ENCODE measurements at regions not wholly inside any gene's neighbourhood (a gene's known extent, or its start where the extent isn't known, plus 50 kb on each side); places are given as distances from the start of the nearest gene placed in this dataset.
"Not testable (repeated sequence)": the region's sequence is repeated elsewhere in the genome, so short reads cannot be mapped to it uniquely, and the experiment has no call there.

DNA sequence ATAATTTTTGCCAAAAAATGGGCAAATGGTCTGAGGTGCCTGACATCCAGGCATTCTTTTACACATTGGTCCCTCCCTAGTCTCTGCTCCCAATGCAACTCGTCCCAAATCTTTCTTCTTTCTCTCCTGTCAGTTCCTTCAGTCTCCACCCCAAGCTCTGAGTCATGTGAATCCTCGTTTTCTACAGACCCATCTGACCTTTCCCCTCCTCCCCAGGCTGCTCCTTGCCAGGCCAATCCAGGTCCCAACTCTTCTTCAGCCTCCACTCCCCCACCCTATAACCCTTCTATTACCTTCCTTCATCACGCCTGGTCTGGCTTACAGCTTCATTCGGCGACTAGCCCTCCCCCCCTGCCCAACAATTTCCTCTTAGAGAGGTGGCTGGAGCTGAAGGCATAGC is 55.3 kb downstream of the BBS10 start:
- H3K27ac ChIP-seq; H3K27me3 ChIP-seq; H3K4me1 ChIP-seq; H3K9me3 ChIP-seq; intact Hi-C loops (cut with DNase I; ENCODE audit: low total_unique reads); DNase-seq; H3K4me3 ChIP-seq; H3K36me3 ChIP-seq: not testable (repeated sequence)

DNA sequence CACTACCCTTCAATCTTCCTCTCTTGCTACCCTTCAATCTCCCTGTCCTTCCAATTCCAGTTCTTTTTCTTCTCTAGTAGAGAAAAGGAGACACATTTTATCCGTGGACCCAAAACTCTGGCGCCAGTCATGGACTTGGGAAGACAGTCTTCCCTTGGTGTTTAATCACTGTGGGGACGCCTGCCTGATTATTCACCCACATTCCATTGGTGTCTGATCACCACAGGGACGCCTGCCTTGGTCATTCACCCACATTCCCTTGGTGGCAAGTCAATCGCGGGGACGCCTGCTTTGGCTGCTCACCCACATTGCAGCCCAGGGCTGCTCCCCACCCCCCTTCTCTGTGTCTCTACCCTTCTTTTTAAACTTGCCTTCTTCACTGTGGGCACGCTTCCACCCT is 55.9 kb downstream of the BBS10 start:
- H3K27me3 ChIP-seq; H3K27ac ChIP-seq; DNase-seq; H3K4me1 ChIP-seq; intact Hi-C loops (cut with DNase I; ENCODE audit: low total_unique reads); H3K36me3 ChIP-seq; H3K4me3 ChIP-seq; H3K9me3 ChIP-seq: not testable (repeated sequence)

DNA sequence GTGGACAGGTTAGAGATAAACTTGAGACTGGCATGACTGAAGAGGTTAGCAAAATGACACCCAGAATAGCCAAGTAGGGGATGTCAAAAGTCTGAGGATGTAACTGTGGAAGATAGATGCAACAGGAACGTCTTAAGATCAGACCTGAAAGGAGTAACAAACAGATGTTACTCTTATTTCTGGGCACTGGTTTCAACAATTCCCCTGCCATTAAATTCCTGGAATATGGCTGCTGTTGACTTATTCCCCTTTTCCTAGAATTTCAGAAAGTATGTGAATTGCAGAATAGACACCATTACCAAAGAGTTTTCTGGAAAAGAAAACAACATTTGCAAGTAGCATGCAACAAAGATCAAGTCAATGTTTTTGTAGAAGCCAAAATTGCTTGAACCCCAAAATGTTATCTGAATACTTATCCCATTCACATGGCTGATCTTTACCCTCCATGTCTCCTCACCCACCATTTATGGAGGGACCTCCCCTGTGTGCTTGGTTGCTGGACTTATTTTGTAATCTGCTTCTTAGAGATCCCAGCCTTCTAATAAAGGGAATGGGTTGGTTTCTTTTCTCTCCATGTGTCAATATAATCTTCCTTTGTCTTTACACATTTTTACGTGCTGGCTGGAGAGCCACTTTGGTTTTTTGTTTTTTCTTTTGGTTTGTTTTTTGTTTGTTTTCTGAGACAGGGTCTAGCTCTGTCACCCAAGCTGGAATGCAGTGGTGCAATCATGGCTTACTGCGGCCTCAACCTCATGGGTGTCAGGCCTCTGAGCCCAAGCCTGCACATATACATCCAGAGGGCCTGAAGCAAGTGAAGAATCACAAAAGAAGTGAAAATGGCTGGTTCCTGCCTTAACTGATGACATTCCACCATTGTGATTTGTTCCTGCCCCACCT is 57.0 kb downstream of the BBS10 start:
- no peak overlapping the region for H3K27ac ChIP-seq
- intact Hi-C loops (cut with DNase I; ENCODE audit: low total_unique reads): no loop called here
- no peaks in the 10 kb centered on the region for H3K4me1 ChIP-seq
- no peak overlapping the region for H3K4me3 ChIP-seq
- TF ChIP-seq, protein P1, sequence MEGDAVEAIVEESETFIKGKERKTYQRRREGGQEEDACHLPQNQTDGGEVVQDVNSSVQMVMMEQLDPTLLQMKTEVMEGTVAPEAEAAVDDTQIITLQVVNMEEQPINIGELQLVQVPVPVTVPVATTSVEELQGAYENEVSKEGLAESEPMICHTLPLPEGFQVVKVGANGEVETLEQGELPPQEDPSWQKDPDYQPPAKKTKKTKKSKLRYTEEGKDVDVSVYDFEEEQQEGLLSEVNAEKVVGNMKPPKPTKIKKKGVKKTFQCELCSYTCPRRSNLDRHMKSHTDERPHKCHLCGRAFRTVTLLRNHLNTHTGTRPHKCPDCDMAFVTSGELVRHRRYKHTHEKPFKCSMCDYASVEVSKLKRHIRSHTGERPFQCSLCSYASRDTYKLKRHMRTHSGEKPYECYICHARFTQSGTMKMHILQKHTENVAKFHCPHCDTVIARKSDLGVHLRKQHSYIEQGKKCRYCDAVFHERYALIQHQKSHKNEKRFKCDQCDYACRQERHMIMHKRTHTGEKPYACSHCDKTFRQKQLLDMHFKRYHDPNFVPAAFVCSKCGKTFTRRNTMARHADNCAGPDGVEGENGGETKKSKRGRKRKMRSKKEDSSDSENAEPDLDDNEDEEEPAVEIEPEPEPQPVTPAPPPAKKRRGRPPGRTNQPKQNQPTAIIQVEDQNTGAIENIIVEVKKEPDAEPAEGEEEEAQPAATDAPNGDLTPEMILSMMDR (IDR thresholded peaks at IDR 0.05): no peak
- no peak for DNase-seq
- H3K9me3 ChIP-seq: no peaks in the 10 kb centered on the region
- no peaks in the 10 kb centered on the region for H3K36me3 ChIP-seq
- H3K27me3 ChIP-seq: no peaks in the 10 kb centered on the region

DNA sequence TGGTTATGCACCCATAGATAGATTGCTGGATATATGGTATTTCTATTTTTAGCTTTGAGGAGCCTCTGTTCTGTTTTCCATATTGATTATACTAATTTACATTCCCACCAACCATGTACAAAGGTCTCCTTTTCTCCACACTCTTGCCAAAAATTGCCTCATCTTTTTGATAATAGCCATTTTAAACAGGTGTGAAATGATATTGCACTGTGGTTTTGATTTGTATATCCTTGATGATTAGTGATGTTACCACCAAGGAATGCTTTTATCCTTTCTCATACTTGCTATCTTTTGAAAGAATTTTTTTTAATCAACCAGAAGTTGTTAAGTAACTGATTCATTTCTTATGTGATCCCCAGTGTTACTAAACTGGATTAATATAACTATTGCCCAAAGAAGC is 60.0 kb downstream of the BBS10 start:
- Histone ChIP-seq H3K4me1 (no peaks in the 10 kb centered on the region), H3K27me3 (no peaks in the 10 kb centered on the region), H3K9me3 (no peaks in the 10 kb centered on the region), H3K4me3 (no peak overlapping the region), H3K36me3 (no peaks in the 10 kb centered on the region), H3K27ac (no peak overlapping the region)
- TF ChIP-seq, protein P1 (IDR thresholded peaks at IDR 0.05): no peak
- intact Hi-C loops (cut with DNase I; ENCODE audit: low total_unique reads): no loop called here
- no peak for DNase-seq

DNA sequence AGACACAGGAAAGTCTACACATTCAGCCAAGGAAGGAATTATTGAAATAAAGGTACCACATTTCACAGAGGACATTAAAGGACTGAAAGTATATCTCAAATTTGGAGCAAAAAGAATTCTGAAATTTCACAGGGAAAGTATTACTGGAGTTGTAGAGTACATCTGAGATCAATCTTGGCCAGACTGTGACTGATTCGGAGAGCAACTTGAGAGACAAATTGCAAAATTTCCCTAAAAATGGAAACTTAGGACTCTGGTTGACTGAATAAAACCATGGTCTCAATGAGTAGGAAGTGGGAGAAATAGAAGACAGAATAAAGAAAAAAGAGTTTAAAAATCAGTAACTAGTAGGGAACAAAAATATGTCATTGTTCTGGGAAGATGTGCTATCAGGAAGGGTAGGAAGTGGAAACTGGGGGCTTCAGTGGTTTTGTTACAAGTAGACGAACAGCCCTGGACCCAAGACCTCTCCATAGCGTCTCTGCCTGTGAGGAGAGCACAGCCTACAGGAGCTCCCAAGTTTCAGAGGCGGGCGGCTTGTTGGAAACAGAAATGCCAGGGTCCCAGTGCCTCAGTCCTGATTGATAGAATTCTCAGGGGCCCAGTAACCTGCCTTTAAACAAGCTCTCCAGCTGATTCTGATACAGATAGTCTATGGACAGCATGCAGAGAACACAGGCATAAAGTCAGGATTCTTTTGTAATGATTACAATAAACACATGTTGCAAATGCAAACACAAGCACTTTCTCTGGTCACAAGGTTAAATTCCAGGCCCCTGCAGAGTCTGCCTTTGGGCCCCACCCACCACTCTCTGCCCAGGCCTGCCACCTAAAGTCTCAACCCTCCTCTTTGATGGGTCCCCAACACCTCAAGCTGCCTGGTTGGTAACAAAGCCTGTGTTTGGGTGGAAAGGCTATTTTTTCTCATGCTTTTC is 63.1 kb downstream of the BBS10 start:
- Histone ChIP-seq H3K9me3 (no peaks in the 10 kb centered on the region), H3K27ac (no peak overlapping the region), H3K36me3 (no peaks in the 10 kb centered on the region), H3K4me1 (no peaks in the 10 kb centered on the region), H3K27me3 (no peaks in the 10 kb centered on the region), H3K4me3 (no peak overlapping the region)
- intact Hi-C loops (cut with DNase I; ENCODE audit: low total_unique reads): no loop called here
- TF ChIP-seq, protein P1 (IDR thresholded peaks at IDR 0.05): no peak
- no peak for DNase-seq

DNA sequence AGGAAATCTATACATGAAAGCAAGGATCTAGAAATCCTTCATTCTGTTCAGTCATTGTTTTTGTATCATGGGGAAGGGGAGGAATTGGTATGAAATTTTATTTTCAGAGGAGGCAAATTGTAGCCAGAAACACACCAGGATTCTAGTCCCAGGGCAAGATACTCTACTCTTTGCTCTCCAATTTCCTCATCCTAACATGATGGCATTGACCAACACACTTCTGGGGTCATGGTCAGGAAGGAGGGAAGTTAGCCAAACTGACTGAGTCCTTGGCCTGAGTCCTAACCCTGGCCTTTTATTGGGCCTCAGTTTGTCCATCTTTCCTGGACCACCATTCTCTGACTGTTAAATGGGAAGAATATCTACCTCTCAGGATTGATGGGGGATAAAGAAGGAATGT is 65.5 kb downstream of the BBS10 start:
- no peak overlapping the region for H3K4me3 ChIP-seq
- no peak for DNase-seq
- TF ChIP-seq, protein P1 (IDR thresholded peaks at IDR 0.05): no peak
- H3K9me3 ChIP-seq: no peaks in the 10 kb centered on the region
- H3K27ac ChIP-seq: no peak overlapping the region
- H3K4me1 ChIP-seq: no peaks in the 10 kb centered on the region
- H3K36me3 ChIP-seq: no peaks in the 10 kb centered on the region
- intact Hi-C loops (cut with DNase I; ENCODE audit: low total_unique reads): no loop called here
- no peaks in the 10 kb centered on the region for H3K27me3 ChIP-seq

All from tibial artery (tissue), 4 donors.